ENCODE measurements at regions not wholly inside any gene's neighbourhood (a gene's known extent, or its start where the extent isn't known, plus 50 kb on each side); places are given as distances from the start of the nearest gene placed in this dataset.

DNA sequence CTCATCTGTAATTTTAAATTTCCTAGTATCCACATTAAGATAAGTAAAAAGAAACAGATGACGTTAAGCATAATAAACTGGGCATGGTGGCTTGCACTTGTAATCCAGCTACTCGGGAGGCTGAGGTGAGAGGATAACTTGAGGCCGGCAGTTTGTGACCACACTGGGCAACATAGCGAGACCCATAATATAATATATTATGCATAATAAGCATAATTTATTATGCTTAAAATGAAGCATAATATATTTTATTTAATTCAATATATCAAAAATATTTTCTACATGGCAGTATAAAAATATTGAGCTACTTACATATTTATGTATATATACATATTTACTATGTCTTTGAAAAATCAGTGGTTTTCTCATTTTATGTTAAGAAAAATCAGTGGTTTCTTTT is 128.3 kb downstream of the GOSR1 start:
- no peak overlapping the region for H3K4me2 ChIP-seq (ENCODE audit: low read length)
- ChIA-PET RAD21 (ENCODE audit: low non-redundant PET in 1 of 2, low total read pairs in 2 of 2, uncharacterized antibody in 2 of 2, unreplicated experiment in 2 of 2) (no interaction called here), POLR2A (no interaction called here), CTCF (no interaction called here)
- intact Hi-C loops (cut with micrococcal nuclease), result no loop called here
- H3K9ac ChIP-seq (ENCODE audit: low read length), result no peak overlapping the region
- H3K4me1 ChIP-seq (ENCODE audit: control insufficient read depth in 1 of 2, insufficient read depth in 2 of 2, low read length in 2 of 2), result peaks cover 3 to 4% of the 10 kb centered on the region in 2 experiments; a peak in 3 of 4 replicates
- H2AFZ ChIP-seq (ENCODE audit: low read depth, low read length, poor library complexity, severe bottlenecking), result no peak overlapping the region
- H3K9me2 ChIP-seq (ENCODE audit: insufficient read depth), result no peaks in the 10 kb centered on the region
- no peak overlapping the region for H3K27ac ChIP-seq (ENCODE audit: low read depth, low read length)
- ATAC-seq (no peak), DNase-seq (ENCODE audit: low read depth, low spot score) (no peak)
- TF ChIP-seq SP1 (IDR thresholded peaks at IDR 0.05; ENCODE audit: low read depth), result no peak
- TF ChIP-seq SRF (IDR thresholded peaks at IDR 0.05; ENCODE audit: low read depth), result no peak
- TF ChIP-seq, protein P1, sequence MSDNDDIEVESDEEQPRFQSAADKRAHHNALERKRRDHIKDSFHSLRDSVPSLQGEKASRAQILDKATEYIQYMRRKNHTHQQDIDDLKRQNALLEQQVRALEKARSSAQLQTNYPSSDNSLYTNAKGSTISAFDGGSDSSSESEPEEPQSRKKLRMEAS (IDR thresholded peaks at IDR 0.05), result no peak
- TF ChIP-seq, protein P2, sequence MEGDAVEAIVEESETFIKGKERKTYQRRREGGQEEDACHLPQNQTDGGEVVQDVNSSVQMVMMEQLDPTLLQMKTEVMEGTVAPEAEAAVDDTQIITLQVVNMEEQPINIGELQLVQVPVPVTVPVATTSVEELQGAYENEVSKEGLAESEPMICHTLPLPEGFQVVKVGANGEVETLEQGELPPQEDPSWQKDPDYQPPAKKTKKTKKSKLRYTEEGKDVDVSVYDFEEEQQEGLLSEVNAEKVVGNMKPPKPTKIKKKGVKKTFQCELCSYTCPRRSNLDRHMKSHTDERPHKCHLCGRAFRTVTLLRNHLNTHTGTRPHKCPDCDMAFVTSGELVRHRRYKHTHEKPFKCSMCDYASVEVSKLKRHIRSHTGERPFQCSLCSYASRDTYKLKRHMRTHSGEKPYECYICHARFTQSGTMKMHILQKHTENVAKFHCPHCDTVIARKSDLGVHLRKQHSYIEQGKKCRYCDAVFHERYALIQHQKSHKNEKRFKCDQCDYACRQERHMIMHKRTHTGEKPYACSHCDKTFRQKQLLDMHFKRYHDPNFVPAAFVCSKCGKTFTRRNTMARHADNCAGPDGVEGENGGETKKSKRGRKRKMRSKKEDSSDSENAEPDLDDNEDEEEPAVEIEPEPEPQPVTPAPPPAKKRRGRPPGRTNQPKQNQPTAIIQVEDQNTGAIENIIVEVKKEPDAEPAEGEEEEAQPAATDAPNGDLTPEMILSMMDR (IDR thresholded peaks at IDR 0.05 in 2 of 3, conservative IDR thresholded peaks at IDR 0.05 in 1 of 3; ENCODE audit: borderline replicate concordance in 1 of 3, insufficient read depth in 1 of 3, low read depth in 2 of 3, low read length in 2 of 3), result no peak
- TF ChIP-seq EZH2phosphoT487 (IDR thresholded peaks at IDR 0.05; ENCODE audit: borderline replicate concordance), result no peak
- TF ChIP-seq ZNF274 (IDR thresholded peaks at IDR 0.05; ENCODE audit: low read depth, low read length), result no peak
- TF ChIP-seq RAD21 (IDR thresholded peaks at IDR 0.05; ENCODE audit: low read depth), result no peak
- no peak for TF ChIP-seq TCF7L2 (IDR thresholded peaks at IDR 0.05; ENCODE audit: borderline replicate concordance, extremely low read depth, insufficient read depth, insufficient read length)
- TF ChIP-seq JUND (IDR thresholded peaks at IDR 0.05), result no peak
- no peak for TF ChIP-seq ELF1 (IDR thresholded peaks at IDR 0.05; ENCODE audit: borderline replicate concordance, low read depth)
- TF ChIP-seq EGR1 (IDR thresholded peaks at IDR 0.05; ENCODE audit: low read depth), result no peak
- peaks cover 55% of the 10 kb centered on the region for H3K79me2 ChIP-seq (ENCODE audit: insufficient read depth, low read length)
- H3K36me3 ChIP-seq (ENCODE audit: control insufficient read depth in 1 of 2, insufficient read depth in 2 of 2, low read length in 2 of 2), result no peaks in the 10 kb centered on the region; a peak in 1 of 4 replicates
- H3K9me3 ChIP-seq (ENCODE audit: control insufficient read depth in 1 of 2, insufficient read depth in 1 of 2, low read depth in 1 of 2, low read length in 2 of 2), result no peaks in the 10 kb centered on the region
- no TSS peak for BruUV-seq (replicated peaks)
- H3K27me3 ChIP-seq (ENCODE audit: insufficient read depth, low read length), result no peaks in the 10 kb centered on the region
- H3K4me3 ChIP-seq (replicated peaks in 1 of 2; ENCODE audit: low read depth in 1 of 2, low read length in 2 of 2), result no peak overlapping the region
- no peaks in the 10 kb centered on the region for H4K20me1 ChIP-seq (ENCODE audit: insufficient read depth)

All from HCT116 (cell line).